GM18858 (cell line): ENCODE measurements at regions not wholly inside any gene's neighbourhood (a gene's known extent, or its start where the extent isn't known, plus 50 kb on each side); places are given as distances from the start of the nearest gene placed in this dataset.

Experiments
- ATAC-seq: cut with Tn5 transposase; IDR thresholded peaks from one replicate; pipeline ENCODE4 v1.9.1; 2021; ENCODE audit not compliant: unreplicated experiment

GRCh38 chr5:98105681-98106080 is 667.8 kb upstream of the RGMB start:
- no peak for ATAC-seq

GRCh38 chr5:98106116-98107031 is 667.1 kb upstream of the RGMB start:
- no peak for ATAC-seq

- no peak for ATAC-seq
These were observed 665.0 kb upstream of the RGMB start for GRCh38 chr5:98108497-98108896.

GRCh38 chr5:98109561-98110006 is 663.9 kb upstream of the RGMB start:
- ATAC-seq, result no peak

GRCh38 chr5:98110282-98110691 is 663.2 kb upstream of the RGMB start:
- no peak for ATAC-seq

- no peak for ATAC-seq
These were observed 662.7 kb upstream of the RGMB start for GRCh38 chr5:98110791-98111190.

- ATAC-seq, result no peak
These were observed 661.8 kb upstream of the RGMB start for GRCh38 chr5:98111686-98112085.

- no peak for ATAC-seq
These were observed 652.2 kb upstream of the RGMB start for GRCh38 chr5:98121036-98121936.

- ATAC-seq, result no peak
These were observed 645.2 kb upstream of the RGMB start for GRCh38 chr5:98128271-98128670.

- ATAC-seq, result no peak
These were observed 644.6 kb upstream of the RGMB start for GRCh38 chr5:98128846-98129245.

GRCh38 chr5:98130261-98131035 is 643.0 kb upstream of the RGMB start:
- no peak for ATAC-seq

- ATAC-seq, result no peak
These were observed 629.3 kb upstream of the RGMB start for GRCh38 chr5:98144116-98144515.

- no peak for ATAC-seq
These were observed 628.8 kb upstream of the RGMB start for GRCh38 chr5:98144710-98145109.

GRCh38 chr5:98157368-98157767 is 616.1 kb upstream of the RGMB start:
- ATAC-seq, result no peak

GRCh38 chr5:98158440-98158839 is 615.0 kb upstream of the RGMB start:
- no peak for ATAC-seq

GRCh38 chr5:98163796-98164493 is 609.5 kb upstream of the RGMB start:
- ATAC-seq, result no peak

- no peak for ATAC-seq
These were observed 604.6 kb upstream of the RGMB start for GRCh38 chr5:98168871-98169270.

GRCh38 chr5:98170994-98171393 is 602.5 kb upstream of the RGMB start:
- ATAC-seq, result no peak

GRCh38 chr5:98173334-98173733 is 600.1 kb upstream of the RGMB start:
- ATAC-seq, result no peak

- ATAC-seq, result no peak
These were observed 598.0 kb upstream of the RGMB start for GRCh38 chr5:98175474-98175873.
